GM23338 (cell line): ENCODE measurements at regions not wholly inside any gene's neighbourhood (a gene's known extent, or its start where the extent isn't known, plus 50 kb on each side); places are given as distances from the start of the nearest gene placed in this dataset.

Source experiments
- ATAC-seq: fragments of 200-7000 bp; cut with Tn5 transposase; 3 replicates; pipeline ENCODE4 v1.9.1; 2020
- DNase-seq: peaks from one replicate; pipeline ENCODE4 v3.0.0-alpha.2; 2015; ENCODE audit warnings: low spot score
- H2AFZ ChIP-seq: fragments of 200-600 bp; sonication (generic); 2 replicates; pipeline ENCODE4 v1.8.0; 2016; ENCODE audit warnings: antibody characterized with exemption, mild to moderate bottlenecking, moderate library complexity
- H3F3A ChIP-seq: fragments of 200-600 bp; sonication (generic); replicated peaks from 2 replicates; pipeline ENCODE4 v1.8.0; 2017; ENCODE audit warnings: antibody characterized with exemption, mixed run types, low read depth
- H3K27ac ChIP-seq: fragments of 200-600 bp; sonication (generic); 2 replicates; pipeline ENCODE4 v1.6.1; 2016; ENCODE audit warnings: low read depth
- H3K27me3 ChIP-seq: fragments of 200-600 bp; sonication (generic); 2 replicates; pipeline ENCODE4 v1.8.0; 2016; ENCODE audit warnings: mild to moderate bottlenecking, mixed run types, moderate library complexity; ENCODE audit not compliant: insufficient read depth
- H3K36me3 ChIP-seq: fragments of 200-600 bp; sonication (generic); 2 replicates; pipeline ENCODE4 v1.8.0; 2016; ENCODE audit warnings: mild to moderate bottlenecking; ENCODE audit not compliant: insufficient read depth
- H3K4me1 ChIP-seq: fragments of 200-600 bp; sonication (generic); 2 replicates; pipeline ENCODE4 v1.8.0; 2016; ENCODE audit warnings: mild to moderate bottlenecking, moderate library complexity; ENCODE audit not compliant: insufficient read depth
- H3K4me2 ChIP-seq: fragments of 200-600 bp; sonication (generic); 2 replicates; pipeline ENCODE4 v1.7.1; 2017; ENCODE audit warnings: mixed run types
- H3K4me3 ChIP-seq: fragments of 200-600 bp; sonication (generic); 2 replicates; pipeline ENCODE4 v1.6.1; 2016; ENCODE audit warnings: mixed run types
- H3K79me2 ChIP-seq: fragments of 200-600 bp; sonication (generic); replicated peaks from 2 replicates; pipeline ENCODE4 v1.8.0; 2017; ENCODE audit warnings: mild to moderate bottlenecking; ENCODE audit not compliant: insufficient read depth
- H3K9me2 ChIP-seq: fragments of 200-600 bp; sonication (generic); 2 replicates; pipeline ENCODE4 v1.8.0; 2017; ENCODE audit not compliant: insufficient read depth
- H4K20me1 ChIP-seq: fragments of 200-600 bp; sonication (generic); replicated peaks from 2 replicates; pipeline ENCODE4 v1.8.0; 2017; ENCODE audit warnings: mild to moderate bottlenecking; ENCODE audit not compliant: insufficient read depth
- H3K27ac Mint-ChIP-seq: 2 replicates; pipeline ENCODE4 v1.8.0; 2020; ENCODE audit warnings: inconsistent platforms, mild to moderate bottlenecking, moderate library complexity, mixed read lengths
- H3K27me3 Mint-ChIP-seq: 3 replicates; pipeline ENCODE4 v1.8.0; 2022; ENCODE audit warnings: low read depth, mild to moderate bottlenecking, moderate library complexity, mixed read lengths, inconsistent platforms; ENCODE audit not compliant: insufficient read depth, poor library complexity
- H3K36me3 Mint-ChIP-seq: 3 replicates; pipeline ENCODE4 v1.8.0; 2021; ENCODE audit warnings: low read depth, mild to moderate bottlenecking, inconsistent platforms, moderate library complexity, mixed read lengths
- H3K4me1 Mint-ChIP-seq: 3 replicates; pipeline ENCODE4 v1.8.0; 2020; ENCODE audit warnings: mild to moderate bottlenecking, inconsistent platforms, mixed read lengths
- H3K4me3 Mint-ChIP-seq: 3 replicates; pipeline ENCODE4 v1.8.0; 2021; ENCODE audit warnings: moderate library complexity, mild to moderate bottlenecking, inconsistent platforms, mixed read lengths
- H3K9me3 Mint-ChIP-seq: 3 replicates; pipeline ENCODE4 v1.8.0; 2020; ENCODE audit warnings: moderate library complexity, mild to moderate bottlenecking, inconsistent platforms, mixed read lengths
- CREB1 ChIP-seq: fragments of 250-450 bp; sonication (Bioruptor Pico); IDR thresholded peaks from 2 replicates; pipeline ENCODE4 v1.5.0; 2020; ENCODE audit warnings: low read depth, mild to moderate bottlenecking, moderate library complexity
- ETS1 ChIP-seq: IDR thresholded peaks from 2 replicates; pipeline ENCODE4 v1.6.1; 2016; ENCODE audit warnings: antibody characterized with exemption
- EZH2 ChIP-seq: fragments of 200-600 bp; sonication (generic); IDR thresholded peaks from one replicate; pipeline ENCODE4 v1.8.0; 2017; ENCODE audit warnings: antibody characterized with exemption, mild to moderate bottlenecking, low read depth; ENCODE audit not compliant: unreplicated experiment
- EZH2phosphoT487 ChIP-seq: fragments of 200-600 bp; sonication (generic); IDR thresholded peaks from one replicate; pipeline ENCODE4 v1.8.1; 2018; ENCODE audit warnings: antibody characterized with exemption; ENCODE audit not compliant: unreplicated experiment
- JUNB ChIP-seq: IDR thresholded peaks from one replicate; pipeline ENCODE4 v1.6.1; 2016; ENCODE audit warnings: antibody characterized with exemption; ENCODE audit not compliant: unreplicated experiment
- NANOG ChIP-seq: IDR thresholded peaks from 2 replicates; pipeline ENCODE4 v1.6.1; 2016; ENCODE audit warnings: antibody characterized with exemption, borderline replicate concordance
- POLR2AphosphoS5 ChIP-seq: IDR thresholded peaks from 2 replicates; pipeline ENCODE4 v1.6.1; 2016; ENCODE audit warnings: antibody characterized with exemption, low read depth
- STAT1 ChIP-seq: IDR thresholded peaks from one replicate; pipeline ENCODE4 v1.6.1; 2016; ENCODE audit warnings: antibody characterized with exemption; ENCODE audit not compliant: unreplicated experiment
- ZNF114 ChIP-seq: fragments of 250-450 bp; sonication (Bioruptor Pico); IDR thresholded peaks from 2 replicates; pipeline ENCODE4 v1.5.0; 2020; ENCODE audit warnings: mild to moderate bottlenecking, moderate library complexity
- ZNF331 ChIP-seq: fragments of 250-450 bp; sonication (Bioruptor Pico); IDR thresholded peaks from 2 replicates; pipeline ENCODE4 v1.5.0; 2020; ENCODE audit warnings: low read depth, mild to moderate bottlenecking, moderate library complexity
- TF ChIP-seq, protein P1 (sequence below): IDR thresholded peaks from one replicate; pipeline ENCODE4 v1.6.1; 2018; ENCODE audit warnings: antibody characterized with exemption; ENCODE audit not compliant: unreplicated experiment
- TF ChIP-seq, protein P2 (sequence below): fragments of 250-450 bp; sonication (Bioruptor Pico); IDR thresholded peaks from 2 replicates; pipeline ENCODE4 v1.5.0; 2020; ENCODE audit warnings: mild to moderate bottlenecking, moderate library complexity
- TF ChIP-seq, protein P3 (sequence below), 2 experiments: fragments of 200-600 bp in 1 of 2; sonication (generic) in 1 of 2; conservative IDR thresholded peaks; 2 replicates each; pipeline versions ENCODE4 v1.5.1 to v1.6.1; 2016 to 2017; ENCODE audit warnings: antibody characterized with exemption in 2 of 2, low read depth in 2 of 2, mild to moderate bottlenecking in 2 of 2, moderate library complexity in 1 of 2

DNA sequence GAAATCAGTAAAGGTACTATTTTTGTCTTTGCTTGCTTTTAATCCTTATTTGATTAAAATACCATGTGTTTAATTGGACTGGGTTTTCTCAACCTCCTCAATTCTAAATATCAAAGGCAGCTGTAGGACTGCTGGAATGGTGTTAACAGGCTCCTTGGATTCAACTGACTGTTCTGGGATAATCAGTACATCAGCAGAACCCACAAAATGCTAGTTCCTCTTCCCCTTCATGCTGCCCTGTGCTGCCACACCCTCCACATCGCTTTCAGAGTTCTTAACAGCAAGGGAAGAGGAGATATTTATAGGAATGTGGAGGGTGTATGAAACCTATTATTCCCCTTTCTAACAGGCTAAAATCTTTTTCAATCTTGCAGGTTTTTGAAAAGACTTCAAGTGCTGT is 82.4 kb downstream of the KCTD12 start:
- TF ChIP-seq NANOG = no peak
- no peak for TF ChIP-seq JUNB
- TF ChIP-seq ZNF331 (CRISPR knock-in tag) = no peak
- TF ChIP-seq EZH2phosphoT487 = no peak
- TF ChIP-seq, protein P1, sequence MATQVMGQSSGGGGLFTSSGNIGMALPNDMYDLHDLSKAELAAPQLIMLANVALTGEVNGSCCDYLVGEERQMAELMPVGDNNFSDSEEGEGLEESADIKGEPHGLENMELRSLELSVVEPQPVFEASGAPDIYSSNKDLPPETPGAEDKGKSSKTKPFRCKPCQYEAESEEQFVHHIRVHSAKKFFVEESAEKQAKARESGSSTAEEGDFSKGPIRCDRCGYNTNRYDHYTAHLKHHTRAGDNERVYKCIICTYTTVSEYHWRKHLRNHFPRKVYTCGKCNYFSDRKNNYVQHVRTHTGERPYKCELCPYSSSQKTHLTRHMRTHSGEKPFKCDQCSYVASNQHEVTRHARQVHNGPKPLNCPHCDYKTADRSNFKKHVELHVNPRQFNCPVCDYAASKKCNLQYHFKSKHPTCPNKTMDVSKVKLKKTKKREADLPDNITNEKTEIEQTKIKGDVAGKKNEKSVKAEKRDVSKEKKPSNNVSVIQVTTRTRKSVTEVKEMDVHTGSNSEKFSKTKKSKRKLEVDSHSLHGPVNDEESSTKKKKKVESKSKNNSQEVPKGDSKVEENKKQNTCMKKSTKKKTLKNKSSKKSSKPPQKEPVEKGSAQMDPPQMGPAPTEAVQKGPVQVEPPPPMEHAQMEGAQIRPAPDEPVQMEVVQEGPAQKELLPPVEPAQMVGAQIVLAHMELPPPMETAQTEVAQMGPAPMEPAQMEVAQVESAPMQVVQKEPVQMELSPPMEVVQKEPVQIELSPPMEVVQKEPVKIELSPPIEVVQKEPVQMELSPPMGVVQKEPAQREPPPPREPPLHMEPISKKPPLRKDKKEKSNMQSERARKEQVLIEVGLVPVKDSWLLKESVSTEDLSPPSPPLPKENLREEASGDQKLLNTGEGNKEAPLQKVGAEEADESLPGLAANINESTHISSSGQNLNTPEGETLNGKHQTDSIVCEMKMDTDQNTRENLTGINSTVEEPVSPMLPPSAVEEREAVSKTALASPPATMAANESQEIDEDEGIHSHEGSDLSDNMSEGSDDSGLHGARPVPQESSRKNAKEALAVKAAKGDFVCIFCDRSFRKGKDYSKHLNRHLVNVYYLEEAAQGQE = no peak
- TF ChIP-seq, protein P2, sequence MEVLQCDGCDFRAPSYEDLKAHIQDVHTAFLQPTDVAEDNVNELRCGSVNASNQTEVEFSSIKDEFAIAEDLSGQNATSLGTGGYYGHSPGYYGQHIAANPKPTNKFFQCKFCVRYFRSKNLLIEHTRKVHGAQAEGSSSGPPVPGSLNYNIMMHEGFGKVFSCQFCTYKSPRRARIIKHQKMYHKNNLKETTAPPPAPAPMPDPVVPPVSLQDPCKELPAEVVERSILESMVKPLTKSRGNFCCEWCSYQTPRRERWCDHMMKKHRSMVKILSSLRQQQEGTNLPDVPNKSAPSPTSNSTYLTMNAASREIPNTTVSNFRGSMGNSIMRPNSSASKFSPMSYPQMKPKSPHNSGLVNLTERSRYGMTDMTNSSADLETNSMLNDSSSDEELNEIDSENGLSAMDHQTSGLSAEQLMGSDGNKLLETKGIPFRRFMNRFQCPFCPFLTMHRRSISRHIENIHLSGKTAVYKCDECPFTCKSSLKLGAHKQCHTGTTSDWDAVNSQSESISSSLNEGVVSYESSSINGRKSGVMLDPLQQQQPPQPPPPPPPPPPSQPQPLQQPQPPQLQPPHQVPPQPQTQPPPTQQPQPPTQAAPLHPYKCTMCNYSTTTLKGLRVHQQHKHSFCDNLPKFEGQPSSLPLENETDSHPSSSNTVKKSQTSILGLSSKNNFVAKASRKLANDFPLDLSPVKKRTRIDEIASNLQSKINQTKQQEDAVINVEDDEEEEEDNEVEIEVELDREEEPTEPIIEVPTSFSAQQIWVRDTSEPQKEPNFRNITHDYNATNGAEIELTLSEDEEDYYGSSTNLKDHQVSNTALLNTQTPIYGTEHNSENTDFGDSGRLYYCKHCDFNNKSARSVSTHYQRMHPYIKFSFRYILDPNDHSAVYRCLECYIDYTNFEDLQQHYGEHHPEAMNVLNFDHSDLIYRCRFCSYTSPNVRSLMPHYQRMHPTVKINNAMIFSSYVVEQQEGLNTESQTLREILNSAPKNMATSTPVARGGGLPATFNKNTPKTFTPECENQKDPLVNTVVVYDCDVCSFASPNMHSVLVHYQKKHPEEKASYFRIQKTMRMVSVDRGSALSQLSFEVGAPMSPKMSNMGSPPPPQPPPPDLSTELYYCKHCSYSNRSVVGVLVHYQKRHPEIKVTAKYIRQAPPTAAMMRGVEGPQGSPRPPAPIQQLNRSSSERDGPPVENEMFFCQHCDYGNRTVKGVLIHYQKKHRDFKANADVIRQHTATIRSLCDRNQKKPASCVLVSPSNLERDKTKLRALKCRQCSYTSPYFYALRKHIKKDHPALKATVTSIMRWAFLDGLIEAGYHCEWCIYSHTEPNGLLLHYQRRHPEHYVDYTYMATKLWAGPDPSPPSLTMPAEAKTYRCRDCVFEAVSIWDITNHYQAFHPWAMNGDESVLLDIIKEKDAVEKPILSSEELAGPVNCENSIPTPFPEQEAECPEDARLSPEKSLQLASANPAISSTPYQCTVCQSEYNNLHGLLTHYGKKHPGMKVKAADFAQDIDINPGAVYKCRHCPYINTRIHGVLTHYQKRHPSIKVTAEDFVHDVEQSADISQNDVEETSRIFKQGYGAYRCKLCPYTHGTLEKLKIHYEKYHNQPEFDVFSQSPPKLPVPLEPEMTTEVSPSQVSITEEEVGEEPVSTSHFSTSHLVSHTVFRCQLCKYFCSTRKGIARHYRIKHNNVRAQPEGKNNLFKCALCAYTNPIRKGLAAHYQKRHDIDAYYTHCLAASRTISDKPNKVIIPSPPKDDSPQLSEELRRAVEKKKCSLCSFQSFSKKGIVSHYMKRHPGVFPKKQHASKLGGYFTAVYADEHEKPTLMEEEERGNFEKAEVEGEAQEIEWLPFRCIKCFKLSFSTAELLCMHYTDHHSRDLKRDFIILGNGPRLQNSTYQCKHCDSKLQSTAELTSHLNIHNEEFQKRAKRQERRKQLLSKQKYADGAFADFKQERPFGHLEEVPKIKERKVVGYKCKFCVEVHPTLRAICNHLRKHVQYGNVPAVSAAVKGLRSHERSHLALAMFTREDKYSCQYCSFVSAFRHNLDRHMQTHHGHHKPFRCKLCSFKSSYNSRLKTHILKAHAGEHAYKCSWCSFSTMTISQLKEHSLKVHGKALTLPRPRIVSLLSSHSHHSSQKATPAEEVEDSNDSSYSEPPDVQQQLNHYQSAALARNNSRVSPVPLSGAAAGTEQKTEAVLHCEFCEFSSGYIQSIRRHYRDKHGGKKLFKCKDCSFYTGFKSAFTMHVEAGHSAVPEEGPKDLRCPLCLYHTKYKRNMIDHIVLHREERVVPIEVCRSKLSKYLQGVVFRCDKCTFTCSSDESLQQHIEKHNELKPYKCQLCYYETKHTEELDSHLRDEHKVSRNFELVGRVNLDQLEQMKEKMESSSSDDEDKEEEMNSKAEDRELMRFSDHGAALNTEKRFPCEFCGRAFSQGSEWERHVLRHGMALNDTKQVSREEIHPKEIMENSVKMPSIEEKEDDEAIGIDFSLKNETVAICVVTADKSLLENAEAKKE = no peak
- TF ChIP-seq CREB1 (CRISPR knock-in tag) = no peak
- no peak for TF ChIP-seq ETS1
- TF ChIP-seq, protein P3, sequence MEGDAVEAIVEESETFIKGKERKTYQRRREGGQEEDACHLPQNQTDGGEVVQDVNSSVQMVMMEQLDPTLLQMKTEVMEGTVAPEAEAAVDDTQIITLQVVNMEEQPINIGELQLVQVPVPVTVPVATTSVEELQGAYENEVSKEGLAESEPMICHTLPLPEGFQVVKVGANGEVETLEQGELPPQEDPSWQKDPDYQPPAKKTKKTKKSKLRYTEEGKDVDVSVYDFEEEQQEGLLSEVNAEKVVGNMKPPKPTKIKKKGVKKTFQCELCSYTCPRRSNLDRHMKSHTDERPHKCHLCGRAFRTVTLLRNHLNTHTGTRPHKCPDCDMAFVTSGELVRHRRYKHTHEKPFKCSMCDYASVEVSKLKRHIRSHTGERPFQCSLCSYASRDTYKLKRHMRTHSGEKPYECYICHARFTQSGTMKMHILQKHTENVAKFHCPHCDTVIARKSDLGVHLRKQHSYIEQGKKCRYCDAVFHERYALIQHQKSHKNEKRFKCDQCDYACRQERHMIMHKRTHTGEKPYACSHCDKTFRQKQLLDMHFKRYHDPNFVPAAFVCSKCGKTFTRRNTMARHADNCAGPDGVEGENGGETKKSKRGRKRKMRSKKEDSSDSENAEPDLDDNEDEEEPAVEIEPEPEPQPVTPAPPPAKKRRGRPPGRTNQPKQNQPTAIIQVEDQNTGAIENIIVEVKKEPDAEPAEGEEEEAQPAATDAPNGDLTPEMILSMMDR (conservative IDR thresholded peaks at IDR 0.05; ENCODE audit: low read depth in 2 of 2) = no peak
- no peak for TF ChIP-seq STAT1
- TF ChIP-seq ZNF114 = no peak
- TF ChIP-seq POLR2AphosphoS5 = no peak
- TF ChIP-seq EZH2 = no peak
- Histone ChIP-seq H3K36me3 (no peaks in the 10 kb centered on the region), H4K20me1 (no peaks in the 10 kb centered on the region), H3K9me2 (peaks cover 10% of the 10 kb centered on the region; the same call in 1 of the 2 replicates), H2AFZ (no peak overlapping the region), H3K4me3 (no peak overlapping the region), H3K79me2 (no peaks in the 10 kb centered on the region), H3K4me2 (no peak overlapping the region), H3K27ac (no peak overlapping the region), H3K4me1 (no peaks in the 10 kb centered on the region), H3F3A (no peaks in the 10 kb centered on the region), H3K27me3 (no peaks in the 10 kb centered on the region)
- Mint-ChIP-seq H3K4me1 (no peaks in the 10 kb centered on the region), H3K4me3 (no peak overlapping the region), H3K27me3 (no peaks in the 10 kb centered on the region), H3K9me3 (peaks cover 5% of the 10 kb centered on the region; the same call in 2 of the 3 replicates), H3K36me3 (no peaks in the 10 kb centered on the region), H3K27ac (no peak overlapping the region)
- DNase-seq = no peak
- ATAC-seq = no peak
